ENCODE measurements at regions not wholly inside any gene's neighbourhood (a gene's known extent, or its start where the extent isn't known, plus 50 kb on each side); places are given as distances from the start of the nearest gene placed in this dataset.

GRCh38 chr14:101361451-101362433 lies 199.6 kb upstream of the DIO3 start:
- H3K27ac Mint-ChIP-seq, result peak overlapping the region; percentile 15 to 95 (median 56)
- no peak for TF ChIP-seq CTCF (IDR thresholded peaks at IDR 0.05; ENCODE audit: unreplicated experiment in 3 of 3)
- H3K4me1 Mint-ChIP-seq, result peaks cover 74% of the 10 kb centered on the region
- no peaks in the 10 kb centered on the region for H3K9me3 Mint-ChIP-seq
- H3K36me3 Mint-ChIP-seq (ENCODE audit: low read depth), result no peaks in the 10 kb centered on the region
- peaks cover 27% of the 10 kb centered on the region for H3K27me3 Mint-ChIP-seq (ENCODE audit: low read depth)
- H3K4me3 Mint-ChIP-seq, result no peak overlapping the region

GRCh38 chr14:101362529-101363260 lies 198.6 kb upstream of the DIO3 start:
- peaks cover 77% of the 10 kb centered on the region for H3K4me1 Mint-ChIP-seq
- no peak overlapping the region for H3K4me3 Mint-ChIP-seq
- TF ChIP-seq CTCF (IDR thresholded peaks at IDR 0.05; ENCODE audit: unreplicated experiment in 3 of 3), result no peak
- no peaks in the 10 kb centered on the region for H3K9me3 Mint-ChIP-seq
- H3K36me3 Mint-ChIP-seq (ENCODE audit: low read depth), result no peaks in the 10 kb centered on the region
- peaks cover 33% of the 10 kb centered on the region for H3K27me3 Mint-ChIP-seq (ENCODE audit: low read depth)
- peak overlapping the region; percentile 28 to 95 (median 68) for H3K27ac Mint-ChIP-seq

- Mint-ChIP-seq H3K4me1 (peaks cover 77% of the 10 kb centered on the region), H3K9me3 (no peaks in the 10 kb centered on the region), H3K36me3 (ENCODE audit: low read depth) (no peaks in the 10 kb centered on the region), H3K27ac (peak overlapping the region; percentile 28 to 95 (median 68)), H3K27me3 (ENCODE audit: low read depth) (peaks cover 36% of the 10 kb centered on the region), H3K4me3 (peak overlapping the region in 1 of 3 experiments; percentile 4)
- TF ChIP-seq CTCF (IDR thresholded peaks at IDR 0.05; ENCODE audit: unreplicated experiment in 3 of 3), result no peak
These were observed 198.1 kb upstream of the DIO3 start for GRCh38 chr14:101363261-101363555.

DNA sequence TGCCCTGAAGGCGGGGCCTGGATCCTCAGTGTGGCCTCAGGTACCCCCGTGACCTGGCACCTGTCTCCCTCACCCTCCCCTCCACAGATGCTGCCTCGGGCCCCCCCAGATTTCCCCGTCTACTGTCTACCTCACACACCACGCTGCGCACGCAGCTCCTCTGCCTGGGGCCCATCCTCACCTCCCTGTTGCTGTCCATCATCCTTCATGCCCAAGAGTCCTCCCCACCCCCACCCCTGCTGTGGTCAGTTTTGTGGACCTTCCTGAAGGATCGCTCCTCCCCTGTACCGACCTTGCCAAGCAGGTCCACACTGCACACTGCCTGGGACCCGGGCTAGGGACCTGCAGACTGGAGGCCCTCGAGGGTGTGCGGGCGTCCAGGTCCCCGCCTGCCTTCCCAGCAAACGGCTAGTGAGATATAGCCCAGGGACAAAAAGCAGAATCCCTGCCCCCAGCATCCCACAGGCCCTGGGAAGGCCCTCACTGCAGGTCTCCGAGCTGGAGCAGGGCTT lies 197.4 kb upstream of the DIO3 start:
- Mint-ChIP-seq H3K4me1 (peaks cover 70% of the 10 kb centered on the region), H3K9me3 (no peaks in the 10 kb centered on the region), H3K27me3 (ENCODE audit: low read depth) (peaks cover 41% of the 10 kb centered on the region), H3K27ac (peak overlapping the region; percentile 89 to 95 (median 91)), H3K36me3 (ENCODE audit: low read depth) (no peaks in the 10 kb centered on the region), H3K4me3 (peak overlapping the region in 1 of 3 experiments; percentile 29)
- no peak for TF ChIP-seq CTCF (IDR thresholded peaks at IDR 0.05; ENCODE audit: unreplicated experiment in 3 of 3)

DNA sequence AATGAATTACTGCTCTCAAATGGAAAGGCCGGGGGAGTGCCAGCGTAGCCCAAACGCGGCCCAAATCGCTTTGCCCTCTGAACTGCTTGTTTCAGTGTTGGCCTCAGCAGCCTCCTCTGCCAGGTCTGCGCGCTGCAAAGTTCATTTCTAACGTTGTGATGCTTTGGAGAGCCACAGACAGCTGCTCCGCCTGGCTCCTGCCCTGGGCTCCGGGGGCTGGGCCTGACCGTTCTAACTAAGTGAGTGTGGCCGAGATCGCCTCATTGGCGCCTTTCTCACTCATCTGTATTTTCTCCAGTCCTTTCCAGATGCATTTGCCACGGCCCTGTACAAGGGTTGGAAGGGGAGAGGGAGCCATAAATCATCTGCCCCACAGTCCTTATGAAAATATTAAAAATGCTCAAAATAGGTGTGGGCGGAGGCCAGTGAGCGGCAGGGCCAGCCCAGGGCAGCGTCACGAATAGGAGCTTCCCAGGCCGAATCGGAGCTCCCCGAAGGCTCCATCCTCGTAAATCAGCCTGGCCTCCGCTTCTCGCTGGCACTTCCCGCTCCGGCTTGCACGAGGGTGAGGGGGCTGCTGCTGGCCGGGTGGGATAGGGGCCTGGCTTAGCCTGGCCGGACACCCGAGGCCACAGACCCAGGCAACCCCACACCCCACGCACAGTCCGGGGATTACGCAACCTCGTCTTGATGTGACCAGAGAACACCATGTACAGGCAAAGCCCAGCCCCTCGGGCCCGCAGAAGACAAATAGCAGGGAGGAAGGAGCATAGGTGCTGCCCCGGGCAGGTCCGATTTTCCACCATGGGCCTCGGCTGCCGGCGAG lies 196.6 kb upstream of the DIO3 start:
- no peaks in the 10 kb centered on the region for H3K9me3 Mint-ChIP-seq
- peaks cover 62% of the 10 kb centered on the region for H3K4me1 Mint-ChIP-seq
- peak overlapping the region; percentile 29 to 68 (median 36) for H3K4me3 Mint-ChIP-seq
- peaks cover 46% of the 10 kb centered on the region for H3K27me3 Mint-ChIP-seq (ENCODE audit: low read depth)
- H3K27ac Mint-ChIP-seq, result peak overlapping the region; percentile 89 to 95 (median 91)
- TF ChIP-seq CTCF (IDR thresholded peaks at IDR 0.05; ENCODE audit: unreplicated experiment in 3 of 3), result no peak
- H3K36me3 Mint-ChIP-seq (ENCODE audit: low read depth), result no peaks in the 10 kb centered on the region

Measured in nephron (organoid).